Trophoblast cell (in vitro differentiated cells and primary cell): ENCODE measurements at regions not wholly inside any gene's neighbourhood (a gene's known extent, or its start where the extent isn't known, plus 50 kb on each side); places are given as distances from the start of the nearest gene placed in this dataset.

Experiments
- DNase-seq, 2 donors: peaks; one replicate each; pipeline ENCODE4 v3.0.0-alpha.2; 2016
- H2AFZ ChIP-seq: 2 replicates; pipeline ENCODE4 v1.6.1; 2013; ENCODE audit warnings: low read length, moderate library complexity, mild to moderate bottlenecking; ENCODE audit not compliant: insufficient read depth, poor library complexity
- H2AK5ac ChIP-seq: 2 replicates; pipeline ENCODE4 v1.6.1; 2013; ENCODE audit warnings: mild to moderate bottlenecking, low read length
- H2BK120ac ChIP-seq: 2 replicates; pipeline ENCODE4 v1.6.1; 2013; ENCODE audit warnings: low read length, mild to moderate bottlenecking, moderate library complexity; ENCODE audit not compliant: insufficient read depth, poor library complexity
- H2BK12ac ChIP-seq: 2 replicates; pipeline ENCODE4 v1.6.1; 2013; ENCODE audit warnings: mild to moderate bottlenecking, low read length, moderate library complexity
- H2BK5ac ChIP-seq: 2 replicates; pipeline ENCODE4 v1.6.1; 2013; ENCODE audit warnings: low read length, low read depth, moderate library complexity, mild to moderate bottlenecking; ENCODE audit not compliant: poor library complexity
- H3K14ac ChIP-seq: 2 replicates; pipeline ENCODE4 v1.6.1; 2013; ENCODE audit warnings: mild to moderate bottlenecking, low read length
- H3K18ac ChIP-seq: 2 replicates; pipeline ENCODE4 v1.6.1; 2013; ENCODE audit warnings: mild to moderate bottlenecking, low read length
- H3K23ac ChIP-seq: 2 replicates; pipeline ENCODE4 v1.6.1; 2013; ENCODE audit warnings: low read length
- H3K27ac ChIP-seq: 2 replicates; pipeline ENCODE4 v1.5.1; 2013; ENCODE audit warnings: low read depth, mild to moderate bottlenecking, inconsistent platforms, low read length, moderate library complexity
- H3K27me3 ChIP-seq: 2 replicates; pipeline ENCODE4 v1.6.1; 2013; ENCODE audit warnings: inconsistent platforms, mild to moderate bottlenecking, low read length, moderate library complexity; ENCODE audit not compliant: insufficient read depth
- H3K36me3 ChIP-seq, 2 experiments: 1 replicate in 1 of 2; 2 replicates in 1 of 2; pipeline ENCODE4 v1.6.1; 2013; ENCODE audit warnings: low read length in 2 of 2, mild to moderate bottlenecking in 2 of 2, moderate library complexity in 1 of 2; ENCODE audit not compliant: insufficient read depth in 2 of 2, control insufficient read depth in 1 of 2
- H3K4ac ChIP-seq: 2 replicates; pipeline ENCODE4 v1.6.1; 2013; ENCODE audit warnings: low read depth, mild to moderate bottlenecking, low read length, moderate library complexity
- H3K4me1 ChIP-seq, 2 experiments: 1 replicate in 1 of 2; 2 replicates in 1 of 2; pipeline ENCODE4 v1.6.1; 2013; ENCODE audit warnings: low read length in 2 of 2, mild to moderate bottlenecking in 2 of 2, moderate library complexity in 1 of 2; ENCODE audit not compliant: insufficient read depth in 2 of 2, control insufficient read depth in 1 of 2
- H3K4me2 ChIP-seq: 2 replicates; pipeline ENCODE4 v1.6.1; 2013; ENCODE audit warnings: inconsistent platforms, mild to moderate bottlenecking, low read length, moderate library complexity
- H3K4me3 ChIP-seq: 2 replicates; pipeline ENCODE4 v1.5.1; 2013; ENCODE audit warnings: mild to moderate bottlenecking, low read depth, low read length, inconsistent platforms
- H3K79me1 ChIP-seq: one replicate; pipeline ENCODE4 v1.6.1; 2013; ENCODE audit warnings: low read length
- H3K79me2 ChIP-seq: 2 replicates; pipeline ENCODE4 v1.6.1; 2013; ENCODE audit warnings: low read length, mild to moderate bottlenecking; ENCODE audit not compliant: control insufficient read depth, insufficient read depth, poor library complexity
- H3K9ac ChIP-seq: 2 replicates; pipeline ENCODE4 v1.6.1; 2013; ENCODE audit warnings: mild to moderate bottlenecking, low read length
- H3K9me3 ChIP-seq: 2 replicates; pipeline ENCODE4 v1.6.1; 2013; ENCODE audit warnings: low read depth, mild to moderate bottlenecking, control low read depth, inconsistent platforms, low read length; ENCODE audit not compliant: insufficient read depth
- H4K12ac ChIP-seq: 2 replicates; pipeline ENCODE4 v1.6.1; 2013; ENCODE audit warnings: low read depth, mild to moderate bottlenecking, low read length, moderate library complexity
- H4K8ac ChIP-seq: 2 replicates; pipeline ENCODE4 v1.6.1; 2013; ENCODE audit warnings: low read depth, mild to moderate bottlenecking, low read length, moderate library complexity
- H4K91ac ChIP-seq: one replicate; pipeline ENCODE4 v1.6.1; 2013; ENCODE audit warnings: low read depth, mild to moderate bottlenecking, low read length, moderate library complexity
- WGBS: extraction: QIAGEN DNeasy Blood & Tissue Kit; methylation state at CpG from one replicate; pipeline ENCODE4 v1.1.7; 2013; ENCODE audit warnings: missing lambda C conversion rate; ENCODE audit not compliant: insufficient read length, insufficient coverage; ENCODE audit errors: extremely low coverage; 5-methylcytosine and 5-hydroxymethylcytosine counted together

DNA sequence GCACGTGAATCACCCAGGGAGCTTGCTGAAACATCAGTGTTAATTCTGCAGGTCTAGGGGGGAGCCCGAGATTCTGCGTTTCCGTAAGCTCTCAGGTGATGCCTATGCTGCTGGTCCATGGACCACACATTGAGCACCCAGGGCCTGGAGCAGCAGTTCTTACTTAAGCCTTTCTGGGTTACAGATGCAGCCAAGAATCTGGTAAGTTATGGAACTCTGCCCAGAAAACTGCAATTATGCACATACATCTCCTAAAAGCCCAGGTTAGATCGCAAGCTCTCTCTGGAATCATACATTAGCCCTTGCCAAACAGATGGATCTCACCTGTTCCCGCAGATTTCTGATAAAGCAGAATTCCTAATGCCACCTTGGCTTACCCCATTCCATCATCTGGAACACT is 265.9 kb upstream of the SALL1 start:
- Histone ChIP-seq H4K8ac (no peak overlapping the region), H2BK5ac (no peak overlapping the region), H3K4ac (no peak overlapping the region), H3K27ac (no peak overlapping the region), H3K14ac (no peak overlapping the region), H3K4me2 (no peak overlapping the region), H2AK5ac (no peak overlapping the region), H3K36me3 (no peaks in the 10 kb centered on the region), H3K9me3 (peaks cover 2% of the 10 kb centered on the region), H3K4me3 (no peak overlapping the region), H3K9ac (no peak overlapping the region), H2AFZ (no peak overlapping the region), H2BK12ac (no peak overlapping the region), H4K91ac (no peak overlapping the region), H3K79me1 (no peaks in the 10 kb centered on the region), H3K4me1 (no peaks in the 10 kb centered on the region), H3K18ac (no peak overlapping the region), H3K79me2 (no peaks in the 10 kb centered on the region), H4K12ac (no peak overlapping the region), H2BK120ac (no peak overlapping the region), H3K23ac (no peak overlapping the region), H3K27me3 (no peaks in the 10 kb centered on the region)
- DNase-seq, result no peak
- no CpG with 5 or more reads among the region's 6 CpGs for WGBS

DNA sequence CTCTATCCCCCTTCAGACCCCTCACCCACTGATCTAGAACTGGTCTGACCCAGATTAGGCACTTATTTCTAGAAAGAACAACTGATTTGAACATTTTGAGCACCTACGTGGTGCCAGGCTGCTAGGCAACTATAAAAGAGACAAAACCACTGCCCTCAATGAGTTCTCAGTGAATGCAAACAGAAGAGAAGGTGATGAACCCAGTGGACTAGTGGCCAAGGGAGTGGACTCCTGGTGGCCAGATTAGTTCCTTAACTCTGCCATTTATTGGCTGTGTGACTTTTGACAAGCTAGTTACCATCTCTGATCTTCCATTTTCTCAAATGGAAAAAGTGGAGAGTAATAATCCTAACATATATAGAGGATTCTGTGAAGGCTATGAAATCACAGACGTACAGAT is 259.1 kb upstream of the SALL1 start:
- Histone ChIP-seq H3K9me3 (no peaks in the 10 kb centered on the region), H3K4me3 (no peak overlapping the region), H3K27me3 (no peaks in the 10 kb centered on the region), H3K79me1 (no peaks in the 10 kb centered on the region), H4K91ac (no peak overlapping the region), H4K8ac (no peak overlapping the region), H3K27ac (no peak overlapping the region), H3K4me2 (no peak overlapping the region), H2BK12ac (no peak overlapping the region), H3K14ac (no peak overlapping the region), H2BK5ac (no peak overlapping the region), H3K36me3 (no peaks in the 10 kb centered on the region), H3K23ac (no peak overlapping the region), H2AFZ (no peak overlapping the region), H2BK120ac (no peak overlapping the region), H3K18ac (no peak overlapping the region), H3K79me2 (no peaks in the 10 kb centered on the region), H3K4me1 (no peaks in the 10 kb centered on the region), H2AK5ac (no peak overlapping the region), H3K9ac (no peak overlapping the region), H3K4ac (no peak overlapping the region), H4K12ac (no peak overlapping the region)
- DNase-seq, result no peak
- WGBS, result no CpG with 5 or more reads among the region's 2 CpGs

DNA sequence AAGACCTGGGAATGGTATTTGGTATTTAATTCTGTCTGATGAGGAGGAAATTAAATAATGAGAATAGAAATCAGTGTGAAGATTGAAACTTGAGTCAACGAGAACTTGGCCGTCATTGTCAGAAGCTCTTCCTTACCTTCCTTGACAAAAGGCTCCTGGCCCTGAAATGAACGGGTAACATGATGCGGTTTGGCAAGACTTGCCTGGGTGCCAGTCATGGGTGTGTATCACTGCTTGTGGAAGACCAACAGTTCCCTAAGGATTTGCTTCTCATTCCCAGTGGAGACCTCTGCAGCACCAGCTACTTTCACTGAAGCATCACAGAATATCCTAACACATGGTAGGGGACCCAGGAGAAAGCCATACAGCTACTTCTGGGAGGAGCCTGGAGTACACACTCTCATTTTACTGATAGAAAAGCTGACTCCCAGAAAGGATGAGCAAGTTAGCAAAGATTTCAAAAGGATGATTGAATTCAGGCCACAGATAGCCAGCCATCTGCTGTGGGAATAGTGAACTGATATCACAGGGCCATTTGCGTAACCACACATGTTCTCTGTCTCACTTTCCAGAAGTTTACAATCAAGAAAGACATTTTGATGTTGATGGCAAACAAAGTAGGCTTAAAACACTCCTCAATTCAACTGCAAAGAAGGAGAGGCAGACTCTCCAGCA is 258.1 kb upstream of the SALL1 start:
- no peak overlapping the region for H2BK12ac ChIP-seq
- H3K18ac ChIP-seq, result no peak overlapping the region
- H2AK5ac ChIP-seq, result no peak overlapping the region
- no peak overlapping the region for H2BK120ac ChIP-seq
- no peaks in the 10 kb centered on the region for H3K27me3 ChIP-seq
- H4K12ac ChIP-seq, result no peak overlapping the region
- no peak for DNase-seq
- no peak overlapping the region for H3K4ac ChIP-seq
- no peak overlapping the region for H2AFZ ChIP-seq
- no peak overlapping the region for H2BK5ac ChIP-seq
- H3K36me3 ChIP-seq, result no peaks in the 10 kb centered on the region
- no peak overlapping the region for H4K8ac ChIP-seq
- no peak overlapping the region for H3K14ac ChIP-seq
- H3K27ac ChIP-seq, result no peak overlapping the region
- H3K79me1 ChIP-seq, result no peaks in the 10 kb centered on the region
- H3K79me2 ChIP-seq, result no peaks in the 10 kb centered on the region
- WGBS, result no CpG with 5 or more reads among the region's 5 CpGs
- H3K4me1 ChIP-seq, result no peaks in the 10 kb centered on the region
- H3K23ac ChIP-seq, result no peak overlapping the region
- no peaks in the 10 kb centered on the region for H3K9me3 ChIP-seq
- H3K9ac ChIP-seq, result no peak overlapping the region
- no peak overlapping the region for H3K4me3 ChIP-seq
- no peak overlapping the region for H3K4me2 ChIP-seq
- no peak overlapping the region for H4K91ac ChIP-seq

DNA sequence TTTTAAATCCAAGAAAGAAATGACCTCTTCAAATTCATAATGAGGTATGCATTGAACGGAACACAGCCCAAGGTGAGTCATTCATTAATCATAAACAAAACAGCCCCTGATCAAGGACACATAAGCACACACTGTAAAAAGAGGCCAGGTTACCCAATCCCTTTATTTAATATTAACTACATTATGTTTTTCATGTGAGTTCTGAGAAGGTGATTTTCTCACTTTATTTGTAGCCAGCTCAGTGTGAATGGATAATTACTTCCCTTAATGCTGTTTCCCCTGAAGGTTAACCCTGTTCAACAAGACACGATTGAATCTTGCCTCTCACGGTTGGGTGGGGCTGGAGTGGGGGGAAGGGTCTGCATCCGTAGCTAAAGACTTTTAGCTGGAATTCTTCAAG is 257.3 kb upstream of the SALL1 start:
- Histone ChIP-seq H3K4me2 (no peak overlapping the region), H4K8ac (no peak overlapping the region), H3K27ac (no peak overlapping the region), H3K18ac (no peak overlapping the region), H3K79me2 (no peaks in the 10 kb centered on the region), H2AFZ (no peak overlapping the region), H3K14ac (no peak overlapping the region), H3K4me1 (no peaks in the 10 kb centered on the region), H3K27me3 (no peaks in the 10 kb centered on the region), H2BK5ac (no peak overlapping the region), H2AK5ac (no peak overlapping the region), H4K12ac (no peak overlapping the region), H3K9ac (no peak overlapping the region), H4K91ac (no peak overlapping the region), H3K79me1 (no peaks in the 10 kb centered on the region), H3K9me3 (no peaks in the 10 kb centered on the region), H3K4ac (no peak overlapping the region), H3K23ac (no peak overlapping the region), H2BK120ac (no peak overlapping the region), H2BK12ac (no peak overlapping the region), H3K36me3 (no peaks in the 10 kb centered on the region), H3K4me3 (no peak overlapping the region)
- DNase-seq, result no peak
- no CpG with 5 or more reads among the region's 4 CpGs for WGBS
